Lower leg skin (tissue), 4 donors: ENCODE measurements at regions not wholly inside any gene's neighbourhood (a gene's known extent, or its start where the extent isn't known, plus 50 kb on each side); places are given as distances from the start of the nearest gene placed in this dataset.
"Not testable (repeated sequence)": the region's sequence is repeated elsewhere in the genome, so short reads cannot be mapped to it uniquely, and the experiment has no call there.

Source experiments
- DNase-seq, 2 donors: peaks; one replicate each; pipeline ENCODE4 v3.0.0-alpha.2; 2019; ENCODE audit warnings: low spot score in 2 of 2
- H3K4me3 ChIP-seq: fragments of 200-600 bp; sonication (generic); 2 replicates; pipeline ENCODE4 v1.5.1; 2017; ENCODE audit warnings: mild to moderate bottlenecking, low read depth; ENCODE audit not compliant: poor library complexity, severe bottlenecking
- CTCF ChIP-seq, 3 donors: fragments of 450-650 bp; IDR thresholded peaks; one replicate each; pipeline ENCODE4 v1.5.1; 2016; ENCODE audit warnings: antibody characterized with exemption in 3 of 3, mild to moderate bottlenecking in 3 of 3, moderate library complexity in 2 of 3
- POLR2A ChIP-seq, 2 donors: fragments of 450-650 bp; IDR thresholded peaks; one replicate each; pipeline ENCODE4 v1.6.1; 2016 to 2017; ENCODE audit warnings: antibody characterized with exemption in 2 of 2, mild to moderate bottlenecking in 1 of 2, moderate library complexity in 1 of 2
- WGBS, 2 donors: methylation state at CpG; one replicate each; pipeline ENCODE4 v1.1.5; 2018; 5-methylcytosine and 5-hydroxymethylcytosine counted together
- intact Hi-C: fragments of 100-400 bp; cut with DNase I; formaldehyde crosslinking; loops from one replicate; pipeline ENCODE4 v1.15.0; 2023; ENCODE audit warnings: low total_unique reads

- WGBS, 2 donors = 45 to 59% methylated on average over 3 of the region's 3 CpGs
- DNase-seq = peak; percentile 14 to 19
- H3K4me3 ChIP-seq = no peak overlapping the region
- intact Hi-C loops = no loop called here
- TF ChIP-seq POLR2A (IDR thresholded peaks at IDR 0.05) (no peak), CTCF (IDR thresholded peaks at IDR 0.05) (no peak)
Measured at GRCh38 chr7:69105092-69105491, 493.2 kb upstream of the AUTS2 start.

GRCh38 chr7:69105981-69106380 is 492.3 kb upstream of the AUTS2 start:
- intact Hi-C loops = no loop called here
- TF ChIP-seq CTCF (IDR thresholded peaks at IDR 0.05) (no peak), POLR2A (IDR thresholded peaks at IDR 0.05) (no peak)
- H3K4me3 ChIP-seq = no peak overlapping the region
- WGBS, 2 donors = 93 to 94% methylated on average over 3 of the region's 3 CpGs
- DNase-seq = no peak

- 96 to 97% methylated on average over 7 of the region's 7 CpGs for WGBS, 2 donors
- H3K4me3 ChIP-seq, intact Hi-C loops: not testable (repeated sequence)
- peak in 1 of 2 donors; percentile 31 for DNase-seq
Measured at GRCh38 chr7:69106449-69106848, 491.8 kb upstream of the AUTS2 start.

GRCh38 chr7:69106946-69107345 is 491.3 kb upstream of the AUTS2 start:
- WGBS, 2 donors = 76 to 80% methylated on average over 7 of the region's 7 CpGs

GRCh38 chr7:69108097-69108496 is 490.2 kb upstream of the AUTS2 start:
- WGBS, 2 donors = 75 to 81% methylated on average over 10 of the region's 10 CpGs
- TF ChIP-seq CTCF (IDR thresholded peaks at IDR 0.05) (no peak), POLR2A (IDR thresholded peaks at IDR 0.05) (no peak)
- peak in 1 of 2 donors; percentile 15 for DNase-seq
- no peak overlapping the region for H3K4me3 ChIP-seq
- intact Hi-C loops = no loop called here

More at GRCh38 chr7:69106946-69107345, 491.3 kb upstream of the AUTS2 start:
- DNase-seq, H3K4me3 ChIP-seq, intact Hi-C loops: not testable (repeated sequence)

- WGBS, 2 donors = 29 to 35% methylated on average over 3 of the region's 3 CpGs
Measured at GRCh38 chr7:69109246-69109645, 489.0 kb upstream of the AUTS2 start.

More at GRCh38 chr7:69109246-69109645, 489.0 kb upstream of the AUTS2 start:
- TF ChIP-seq POLR2A (IDR thresholded peaks at IDR 0.05) (no peak), CTCF (IDR thresholded peaks at IDR 0.05) (no peak)
- DNase-seq = peak in 1 of 2 donors; percentile 32
- no peak overlapping the region for H3K4me3 ChIP-seq
- intact Hi-C loops = no loop called here
